PFSK-1 (cell line): ENCODE measurements at regions not wholly inside any gene's neighbourhood (a gene's known extent, or its start where the extent isn't known, plus 50 kb on each side); places are given as distances from the start of the nearest gene placed in this dataset.

Experiments used
- FOXP2 ChIP-seq: optimal IDR thresholded peaks from 2 replicates; pipeline ENCODE3; 2011; ENCODE audit warnings: borderline replicate concordance, control low read depth, inconsistent platforms; ENCODE audit not compliant: insufficient read depth; ENCODE audit errors: extremely low read length, extremely low read depth
- POLR2AphosphoS5 ChIP-seq: IDR thresholded peaks from 2 replicates; pipeline ENCODE4 v1.6.1; 2012; ENCODE audit warnings: low read depth, mild to moderate bottlenecking, control low read depth, low read length, moderate library complexity
- REST ChIP-seq, 2 experiments: IDR thresholded peaks; 2 replicates each; pipeline versions ENCODE4 v1.6.1 to v1.8.0; 2011 to 2012; ENCODE audit warnings: low read depth in 2 of 2, low read length in 2 of 2, control low read depth in 1 of 2, inconsistent platforms in 1 of 2, mild to moderate bottlenecking in 1 of 2, moderate library complexity in 1 of 2; ENCODE audit not compliant: insufficient read depth in 1 of 2
- SIN3A ChIP-seq: IDR thresholded peaks from 2 replicates; pipeline ENCODE4 v1.6.1; 2012; ENCODE audit warnings: mild to moderate bottlenecking, low read length, moderate library complexity, borderline replicate concordance; ENCODE audit not compliant: insufficient read depth
- TAF1 ChIP-seq: IDR thresholded peaks from 2 replicates; pipeline ENCODE4 v1.6.1; 2012; ENCODE audit warnings: low read length, control low read depth, borderline replicate concordance; ENCODE audit not compliant: insufficient read depth

GRCh38 chr17:34412965-34413441, 50.0 kb upstream of the CCL1 start:
- TF ChIP-seq REST (IDR thresholded peaks at IDR 0.05; ENCODE audit: insufficient read depth in 1 of 2, low read depth in 2 of 2, low read length in 2 of 2) (no peak), TAF1 (no peak), POLR2AphosphoS5 (no peak), FOXP2 (no peak), SIN3A (no peak)
